Suprapubic skin (tissue), 3 donors: ENCODE measurements at regions not wholly inside any gene's neighbourhood (a gene's known extent, or its start where the extent isn't known, plus 50 kb on each side); places are given as distances from the start of the nearest gene placed in this dataset.

Source experiments
- CTCF ChIP-seq, 2 donors: fragments of 200-600 bp in 1 of 2; fragments of 450-650 bp in 1 of 2; sonication (generic) in 1 of 2; IDR thresholded peaks; one replicate each; pipeline ENCODE4 v1.5.1; 2016 to 2019; ENCODE audit warnings: antibody characterized with exemption in 2 of 2, mild to moderate bottlenecking in 1 of 2, moderate library complexity in 1 of 2
- EP300 ChIP-seq: sonication (generic); formaldehyde crosslinking; IDR thresholded peaks from one replicate; pipeline ENCODE4 v1.6.1; 2017; ENCODE audit warnings: antibody characterized with exemption

GRCh38 chr6:146990821-146991798, 213.1 kb upstream of the STXBP5 start:
- TF ChIP-seq CTCF (IDR thresholded peaks at IDR 0.05) (no peak), EP300 (no peak)
